ENCODE measurements at regions not wholly inside any gene's neighbourhood (a gene's known extent, or its start where the extent isn't known, plus 50 kb on each side); places are given as distances from the start of the nearest gene placed in this dataset.
"Not testable (repeated sequence)": the region's sequence is repeated elsewhere in the genome, so short reads cannot be mapped to it uniquely, and the experiment has no call there.

- DNase-seq: not testable (repeated sequence)
Observed at GRCh38 chr2:132273585-132273984, 111.8 kb upstream of the ANKRD30BL start.

GRCh38 chr2:132274000-132274399 lies 112.2 kb upstream of the ANKRD30BL start:
- DNase-seq: no peak

- DNase-seq: no peak
Observed at GRCh38 chr2:132275396-132275795, 113.6 kb upstream of the ANKRD30BL start.

GRCh38 chr2:132276571-132276981 lies 114.8 kb upstream of the ANKRD30BL start:
- DNase-seq: no peak

- no peak for DNase-seq
Observed at GRCh38 chr2:132278267-132278666, 116.5 kb upstream of the ANKRD30BL start.

GRCh38 chr2:132279344-132279743 lies 117.6 kb upstream of the ANKRD30BL start:
- no peak for DNase-seq

- DNase-seq: no peak
Observed at GRCh38 chr2:132279930-132280615, 118.3 kb upstream of the ANKRD30BL start.

GRCh38 chr2:132280912-132281311 lies 119.2 kb upstream of the ANKRD30BL start:
- no peak for DNase-seq

- not testable (repeated sequence) for DNase-seq
Observed at GRCh38 chr2:132282104-132282503, 120.4 kb upstream of the ANKRD30BL start.

GRCh38 chr2:132282911-132283310 lies 121.2 kb upstream of the ANKRD30BL start:
- no peak for DNase-seq

GRCh38 chr2:132286289-132286911 lies 124.6 kb upstream of the ANKRD30BL start:
- not testable (repeated sequence) for DNase-seq

- DNase-seq: not testable (repeated sequence)
Observed at GRCh38 chr2:132287910-132288309, 126.2 kb upstream of the ANKRD30BL start.

- DNase-seq: not testable (repeated sequence)
Observed at GRCh38 chr2:132289138-132289537, 127.4 kb upstream of the ANKRD30BL start.

GRCh38 chr2:132289812-132290211 lies 126.8 kb upstream of the GPR39 start:
- not testable (repeated sequence) for DNase-seq

- DNase-seq: not testable (repeated sequence)
Observed at GRCh38 chr2:132300592-132301378, 115.8 kb upstream of the GPR39 start.

GRCh38 chr2:132304661-132305380 lies 111.8 kb upstream of the GPR39 start:
- DNase-seq: not testable (repeated sequence)

GRCh38 chr2:132307613-132308198 lies 108.9 kb upstream of the GPR39 start:
- not testable (repeated sequence) for DNase-seq

- not testable (repeated sequence) for DNase-seq
Observed at GRCh38 chr2:132309203-132309602, 107.4 kb upstream of the GPR39 start.

GRCh38 chr2:132315546-132315945 lies 101.1 kb upstream of the GPR39 start:
- not testable (repeated sequence) for DNase-seq

GRCh38 chr2:132317026-132317680 lies 99.5 kb upstream of the GPR39 start:
- not testable (repeated sequence) for DNase-seq

GRCh38 chr2:132318481-132318880 lies 98.1 kb upstream of the GPR39 start:
- not testable (repeated sequence) for DNase-seq

GRCh38 chr2:132324005-132324404 lies 92.6 kb upstream of the GPR39 start:
- not testable (repeated sequence) for DNase-seq

All from central memory CD4-positive, alpha-beta T cell (primary cell).